ENCODE measurements at regions not wholly inside any gene's neighbourhood (a gene's known extent, or its start where the extent isn't known, plus 50 kb on each side); places are given as distances from the start of the nearest gene placed in this dataset.

DNA sequence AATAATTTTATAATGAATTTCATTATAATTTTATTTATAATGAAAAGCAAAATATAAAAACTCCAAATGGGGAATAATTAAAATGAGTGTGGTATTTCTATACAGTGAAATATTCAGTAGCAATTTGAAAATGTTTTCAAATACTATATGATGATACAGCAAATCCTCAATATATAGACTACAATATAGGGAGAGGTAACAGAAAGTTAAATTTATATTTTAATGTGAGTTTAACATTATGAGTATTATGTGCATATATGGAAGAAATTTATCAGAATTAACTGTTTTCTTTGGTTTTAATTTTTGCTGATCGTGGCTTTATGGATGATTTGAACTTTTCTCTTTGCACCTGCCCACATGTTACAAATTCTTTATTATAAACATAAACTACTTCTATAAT, 500.9 kb upstream of the ARRDC3 start:
- H3K4me1 ChIP-seq (ENCODE audit: control insufficient read depth, insufficient read depth, low read depth, low read length): no peaks in the 10 kb centered on the region
- H3K9me3 ChIP-seq (ENCODE audit: control insufficient read depth, low read length): no peaks in the 10 kb centered on the region
- H3K23ac ChIP-seq (ENCODE audit: low read length in 2 of 2): no peak overlapping the region
- no peak overlapping the region for H3K4me3 ChIP-seq (ENCODE audit: insufficient read depth in 1 of 2, low read depth in 1 of 2, low read length in 2 of 2)
- no peaks in the 10 kb centered on the region for H3K27me3 ChIP-seq (ENCODE audit: control insufficient read depth in 1 of 2, insufficient read depth in 1 of 2, low read length in 2 of 2)
- no peak overlapping the region for H3K4me2 ChIP-seq (ENCODE audit: low read length, poor library complexity, severe bottlenecking)
- no peak overlapping the region for H3K18ac ChIP-seq (ENCODE audit: low read depth in 1 of 2, low read length in 2 of 2)
- no peak overlapping the region for H2AFZ ChIP-seq (ENCODE audit: low read depth, low read length)
- H3K4ac ChIP-seq (ENCODE audit: low read depth in 1 of 2, low read length in 2 of 2): no peak overlapping the region
- no peak overlapping the region for H2AK5ac ChIP-seq (ENCODE audit: low read length, severe bottlenecking)
- H4K91ac ChIP-seq (ENCODE audit: low read length): no peak overlapping the region
- no peak overlapping the region for H3K27ac ChIP-seq (ENCODE audit: low read length, poor library complexity, severe bottlenecking)
- WGBS: no CpG with 5 or more reads among the region's 1 CpG
- no peaks in the 10 kb centered on the region for H3K79me1 ChIP-seq (replicated peaks; ENCODE audit: low read length, poor library complexity, severe bottlenecking)
- no peak overlapping the region for H3K14ac ChIP-seq (ENCODE audit: low read length in 2 of 2)
- H2BK120ac ChIP-seq (ENCODE audit: low read depth, low read length): no peak overlapping the region
- no peak overlapping the region for H3K9ac ChIP-seq (ENCODE audit: low read length)
- DNase-seq: no peak
- no peak overlapping the region for H2BK5ac ChIP-seq (ENCODE audit: low read depth, low read length, poor library complexity, severe bottlenecking)
- no peak overlapping the region for H2BK12ac ChIP-seq (ENCODE audit: low read length in 2 of 2)
- H2BK15ac ChIP-seq (ENCODE audit: low read depth, poor library complexity, severe bottlenecking): no peak overlapping the region
- no peaks in the 10 kb centered on the region for H3K36me3 ChIP-seq (ENCODE audit: control insufficient read depth in 1 of 2, insufficient read depth in 2 of 2, low read depth in 1 of 2, low read length in 2 of 2)
- H4K8ac ChIP-seq (ENCODE audit: low read length): no peak overlapping the region

DNA sequence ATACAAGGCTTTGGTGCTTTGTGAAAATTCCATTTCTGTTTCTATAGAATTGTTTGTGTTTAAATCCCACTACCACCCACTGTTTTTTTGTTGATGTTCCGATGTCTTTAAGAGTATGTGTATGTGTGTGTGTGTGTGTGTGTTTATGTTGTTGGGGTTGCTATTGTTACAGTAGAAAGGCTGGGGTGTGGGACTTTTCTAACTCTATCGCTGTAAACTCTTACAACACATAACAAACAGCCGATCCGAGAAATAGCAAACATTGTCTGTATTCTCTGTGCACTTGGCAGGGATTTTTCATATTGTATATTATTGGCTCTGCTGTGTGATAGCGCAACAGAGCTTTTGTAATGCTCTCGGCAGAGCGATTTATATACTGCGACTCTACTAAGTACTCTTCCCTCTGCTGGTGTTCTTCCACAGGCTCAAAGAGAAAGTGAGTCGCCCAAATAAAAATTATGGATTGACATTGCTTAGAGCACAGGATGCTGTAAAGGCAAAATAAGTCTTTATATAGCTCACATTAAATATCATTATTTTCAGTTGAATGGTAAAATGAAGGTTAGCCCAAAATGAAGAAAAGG, 492.2 kb upstream of the ARRDC3 start:
- no peak overlapping the region for H2AK5ac ChIP-seq (ENCODE audit: low read length, severe bottlenecking)

DNA sequence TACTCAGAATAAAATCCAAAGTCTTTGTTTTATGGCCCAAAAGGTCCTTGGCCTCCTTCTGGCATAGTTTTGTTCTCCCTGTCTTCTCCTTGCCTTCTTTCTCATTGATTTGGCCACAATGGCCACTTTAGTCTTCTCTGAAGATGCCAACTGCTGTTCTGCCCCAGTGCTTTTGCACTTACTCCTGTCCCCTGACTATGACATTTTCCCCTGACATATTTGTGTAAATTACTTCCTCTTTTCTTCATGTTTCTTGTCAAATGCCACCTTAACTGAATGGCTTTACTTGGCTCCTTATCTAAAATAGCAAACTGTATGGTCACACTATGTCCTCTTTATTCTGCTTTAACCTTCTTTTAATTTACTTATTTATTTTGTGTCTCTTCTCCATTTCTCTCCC, 484.7 kb upstream of the ARRDC3 start:
- Histone ChIP-seq H3K4ac (ENCODE audit: low read depth in 1 of 2, low read length in 2 of 2) (no peak overlapping the region), H3K4me2 (ENCODE audit: low read length, poor library complexity, severe bottlenecking) (no peak overlapping the region), H3K4me3 (ENCODE audit: insufficient read depth in 1 of 2, low read depth in 1 of 2, low read length in 2 of 2) (no peak overlapping the region), H2BK5ac (ENCODE audit: low read depth, low read length, poor library complexity, severe bottlenecking) (no peak overlapping the region), H2AFZ (ENCODE audit: low read depth, low read length) (no peak overlapping the region), H4K8ac (ENCODE audit: low read length) (no peak overlapping the region), H3K36me3 (ENCODE audit: control insufficient read depth in 1 of 2, insufficient read depth in 2 of 2, low read depth in 1 of 2, low read length in 2 of 2) (no peaks in the 10 kb centered on the region), H3K4me1 (ENCODE audit: control insufficient read depth, insufficient read depth, low read depth, low read length) (no peaks in the 10 kb centered on the region), H3K23ac (ENCODE audit: low read length in 2 of 2) (no peak overlapping the region), H2BK120ac (ENCODE audit: low read depth, low read length) (no peak overlapping the region), H2AK5ac (ENCODE audit: low read length, severe bottlenecking) (no peak overlapping the region), H2BK15ac (ENCODE audit: low read depth, poor library complexity, severe bottlenecking) (no peak overlapping the region), H3K9me3 (ENCODE audit: control insufficient read depth, low read length) (no peaks in the 10 kb centered on the region), H3K27me3 (ENCODE audit: control insufficient read depth in 1 of 2, insufficient read depth in 1 of 2, low read length in 2 of 2) (no peaks in the 10 kb centered on the region), H3K27ac (ENCODE audit: low read length, poor library complexity, severe bottlenecking) (no peak overlapping the region), H3K14ac (ENCODE audit: low read length in 2 of 2) (no peak overlapping the region), H2BK12ac (ENCODE audit: low read length in 2 of 2) (no peak overlapping the region), H3K18ac (ENCODE audit: low read depth in 1 of 2, low read length in 2 of 2) (no peak overlapping the region), H4K91ac (ENCODE audit: low read length) (no peak overlapping the region), H3K79me1 (replicated peaks; ENCODE audit: low read length, poor library complexity, severe bottlenecking) (no peaks in the 10 kb centered on the region), H3K9ac (ENCODE audit: low read length) (no peak overlapping the region)
- DNase-seq: no peak

More for the DNA sequence above, 492.2 kb upstream of the ARRDC3 start:
- WGBS: 98% methylated on average over 6 of the region's 9 CpGs
- no peaks in the 10 kb centered on the region for H3K36me3 ChIP-seq (ENCODE audit: control insufficient read depth in 1 of 2, insufficient read depth in 2 of 2, low read depth in 1 of 2, low read length in 2 of 2)
- no peak overlapping the region for H3K18ac ChIP-seq (ENCODE audit: low read depth in 1 of 2, low read length in 2 of 2)
- H3K4me1 ChIP-seq (ENCODE audit: control insufficient read depth, insufficient read depth, low read depth, low read length): no peaks in the 10 kb centered on the region
- no peak overlapping the region for H4K91ac ChIP-seq (ENCODE audit: low read length)
- H3K14ac ChIP-seq (ENCODE audit: low read length in 2 of 2): no peak overlapping the region
- H3K79me1 ChIP-seq (replicated peaks; ENCODE audit: low read length, poor library complexity, severe bottlenecking): no peaks in the 10 kb centered on the region
- no peak overlapping the region for H3K27ac ChIP-seq (ENCODE audit: low read length, poor library complexity, severe bottlenecking)
- H3K9me3 ChIP-seq (ENCODE audit: control insufficient read depth, low read length): no peaks in the 10 kb centered on the region
- no peak overlapping the region for H3K23ac ChIP-seq (ENCODE audit: low read length in 2 of 2)
- no peak overlapping the region for H3K4ac ChIP-seq (ENCODE audit: low read depth in 1 of 2, low read length in 2 of 2)
- H3K9ac ChIP-seq (ENCODE audit: low read length): no peak overlapping the region
- H2BK12ac ChIP-seq (ENCODE audit: low read length in 2 of 2): no peak overlapping the region
- H2BK15ac ChIP-seq (ENCODE audit: low read depth, poor library complexity, severe bottlenecking): no peak overlapping the region
- no peak overlapping the region for H4K8ac ChIP-seq (ENCODE audit: low read length)
- H3K4me3 ChIP-seq (ENCODE audit: insufficient read depth in 1 of 2, low read depth in 1 of 2, low read length in 2 of 2): no peak overlapping the region
- no peak for DNase-seq
- H2BK5ac ChIP-seq (ENCODE audit: low read depth, low read length, poor library complexity, severe bottlenecking): no peak overlapping the region
- H2BK120ac ChIP-seq (ENCODE audit: low read depth, low read length): no peak overlapping the region
- no peak overlapping the region for H2AFZ ChIP-seq (ENCODE audit: low read depth, low read length)
- no peak overlapping the region for H3K4me2 ChIP-seq (ENCODE audit: low read length, poor library complexity, severe bottlenecking)
- H3K27me3 ChIP-seq (ENCODE audit: control insufficient read depth in 1 of 2, insufficient read depth in 1 of 2, low read length in 2 of 2): no peaks in the 10 kb centered on the region

DNA sequence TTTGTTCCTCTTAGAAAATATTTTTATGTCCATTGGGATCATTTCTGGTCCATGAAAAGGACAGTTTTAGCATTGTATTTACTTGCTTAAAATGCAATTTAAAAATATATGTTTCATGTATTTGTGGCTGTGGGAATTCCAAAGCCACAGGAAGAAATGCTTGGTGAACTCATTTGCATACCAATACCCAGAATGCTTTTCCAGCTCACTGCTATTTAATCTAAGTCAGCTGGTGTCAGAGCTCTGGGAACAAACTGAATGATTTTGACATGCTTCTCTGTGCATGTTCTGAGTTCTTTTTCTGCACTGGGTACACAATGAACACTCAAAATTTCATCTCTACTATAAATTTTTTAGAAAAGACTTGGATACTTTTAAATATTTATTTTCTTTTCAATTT, 482.8 kb upstream of the ARRDC3 start:
- H3K4me1 ChIP-seq (ENCODE audit: control insufficient read depth, insufficient read depth, low read depth, low read length): no peaks in the 10 kb centered on the region
- no peaks in the 10 kb centered on the region for H3K9me3 ChIP-seq (ENCODE audit: control insufficient read depth, low read length)
- H2BK12ac ChIP-seq (ENCODE audit: low read length in 2 of 2): no peak overlapping the region
- no peak overlapping the region for H3K23ac ChIP-seq (ENCODE audit: low read length in 2 of 2)
- H3K9ac ChIP-seq (ENCODE audit: low read length): no peak overlapping the region
- no peak overlapping the region for H2BK15ac ChIP-seq (ENCODE audit: low read depth, poor library complexity, severe bottlenecking)
- H3K79me1 ChIP-seq (replicated peaks; ENCODE audit: low read length, poor library complexity, severe bottlenecking): no peaks in the 10 kb centered on the region
- H2AFZ ChIP-seq (ENCODE audit: low read depth, low read length): no peak overlapping the region
- no peak for DNase-seq
- no peak overlapping the region for H3K4me2 ChIP-seq (ENCODE audit: low read length, poor library complexity, severe bottlenecking)
- H3K36me3 ChIP-seq (ENCODE audit: control insufficient read depth in 1 of 2, insufficient read depth in 2 of 2, low read depth in 1 of 2, low read length in 2 of 2): no peaks in the 10 kb centered on the region
- H3K4me3 ChIP-seq (ENCODE audit: insufficient read depth in 1 of 2, low read depth in 1 of 2, low read length in 2 of 2): no peak overlapping the region
- H2BK5ac ChIP-seq (ENCODE audit: low read depth, low read length, poor library complexity, severe bottlenecking): no peak overlapping the region
- H3K27me3 ChIP-seq (ENCODE audit: control insufficient read depth in 1 of 2, insufficient read depth in 1 of 2, low read length in 2 of 2): no peaks in the 10 kb centered on the region
- H4K8ac ChIP-seq (ENCODE audit: low read length): no peak overlapping the region
- H2AK5ac ChIP-seq (ENCODE audit: low read length, severe bottlenecking): no peak overlapping the region
- no peak overlapping the region for H2BK120ac ChIP-seq (ENCODE audit: low read depth, low read length)
- no peak overlapping the region for H3K14ac ChIP-seq (ENCODE audit: low read length in 2 of 2)
- H3K4ac ChIP-seq (ENCODE audit: low read depth in 1 of 2, low read length in 2 of 2): no peak overlapping the region
- H3K27ac ChIP-seq (ENCODE audit: low read length, poor library complexity, severe bottlenecking): no peak overlapping the region
- no peak overlapping the region for H4K91ac ChIP-seq (ENCODE audit: low read length)
- H3K18ac ChIP-seq (ENCODE audit: low read depth in 1 of 2, low read length in 2 of 2): no peak overlapping the region
